ENCODE measurements at regions not wholly inside any gene's neighbourhood (a gene's known extent, or its start where the extent isn't known, plus 50 kb on each side); places are given as distances from the start of the nearest gene placed in this dataset.

- H3K27ac ChIP-seq = no peak overlapping the region
These were observed 183.1 kb upstream of the IVNS1ABP start for GRCh38 chr1:185500001-185500626.

GRCh38 chr1:185498207-185498606 is 181.2 kb upstream of the IVNS1ABP start:
- 85% methylated on average over 2 of the region's 2 CpGs for WGBS (ENCODE audit: missing lambda C conversion rate)
- no peak overlapping the region for H3K4me2 ChIP-seq
- no peak for TF ChIP-seq RNF2 (IDR thresholded peaks at IDR 0.05; ENCODE audit: borderline replicate concordance, low read depth)
- TF ChIP-seq KDM5A (IDR thresholded peaks at IDR 0.05) = no peak
- TF ChIP-seq HOXB5 (CRISPR knock-in tag; IDR thresholded peaks at IDR 0.05) = no peak
- no peak for TF ChIP-seq USF2 (IDR thresholded peaks at IDR 0.05)
- no peak for TF ChIP-seq CHD2 (IDR thresholded peaks at IDR 0.05; ENCODE audit: low read length, partially characterized antibody)
- TF ChIP-seq RAD21 (conservative IDR thresholded peaks at IDR 0.05 in 1 of 2, IDR thresholded peaks at IDR 0.05 in 1 of 2) = no peak
- no peak for TF ChIP-seq RARB (CRISPR knock-in tag; IDR thresholded peaks at IDR 0.05)
- no peak for TF ChIP-seq ELK1 (IDR thresholded peaks at IDR 0.05; ENCODE audit: low read depth, low read length)
- no peak for TF ChIP-seq CEBPB (IDR thresholded peaks at IDR 0.05)
- TF ChIP-seq HOXA7 (CRISPR knock-in tag; IDR thresholded peaks at IDR 0.05) = no peak
- no peak for TF ChIP-seq REST (IDR thresholded peaks at IDR 0.05)
- TF ChIP-seq FOXS1 (CRISPR knock-in tag; IDR thresholded peaks at IDR 0.05) = no peak
- no peak for TF ChIP-seq MYC (IDR thresholded peaks at IDR 0.05; ENCODE audit: borderline replicate concordance, low read length)
- no peak for TF ChIP-seq TP53 (CRISPR knock-in tag; IDR thresholded peaks at IDR 0.05)
- TF ChIP-seq EHMT2 (IDR thresholded peaks at IDR 0.05; ENCODE audit: low read depth) = no peak
- no peak for TF ChIP-seq SMC3 (IDR thresholded peaks at IDR 0.05)
- no peak for TF ChIP-seq MAZ (IDR thresholded peaks at IDR 0.05; ENCODE audit: borderline replicate concordance, low read depth, low read length)
- TF ChIP-seq HEYL (CRISPR knock-in tag; IDR thresholded peaks at IDR 0.05) = no peak
- no peak for TF ChIP-seq CTCF (IDR thresholded peaks at IDR 0.05)
- TF ChIP-seq TFCP2L1 (CRISPR knock-in tag; IDR thresholded peaks at IDR 0.05) = no peak
- ATAC-seq (no peak), DNase-seq (ENCODE audit: low read depth in 1 of 2, low spot score in 1 of 2) (no peak), FAIRE-seq (no peak)
- CTCF ChIA-PET = interaction anchor here (0.9 kb wide), 1 partner anchor 9 kb away, joined by 3 read pairs; no protein-coding TSS in a partner anchor
- no peaks in the 10 kb centered on the region for H3K4me1 ChIP-seq
- H3K9me3 ChIP-seq = no peaks in the 10 kb centered on the region
- POLR2A ChIA-PET = no interaction called here
- no peak overlapping the region for H3K27ac ChIP-seq
- H3K4me3 ChIP-seq = no peak overlapping the region

More at GRCh38 chr1:185500001-185500626, 183.1 kb upstream of the IVNS1ABP start:
- DNase-seq (ENCODE audit: low read depth in 1 of 2, low spot score in 1 of 2) = no peak
- ATAC-seq = no peak
- 46% methylated on average over 4 of the region's 4 CpGs for WGBS (ENCODE audit: missing lambda C conversion rate)
- H3K4me3 ChIP-seq = no peak overlapping the region
- no peak for FAIRE-seq
- POLR2A ChIA-PET = interaction anchor here (0.6 kb wide), 1 partner anchor 60 kb away, joined by 6 read pairs; no protein-coding TSS in a partner anchor
- no peak for TF ChIP-seq RNF2 (IDR thresholded peaks at IDR 0.05; ENCODE audit: borderline replicate concordance, low read depth)
- no peak for TF ChIP-seq FOSL2 (IDR thresholded peaks at IDR 0.05)
- peak; percentile 24; the same call in 1 of the 2 replicates for TF ChIP-seq FOSL2 (CRISPR knock-in tag; IDR thresholded peaks at IDR 0.05)
- CTCF ChIA-PET = interaction anchor here (0.9 to 1.0 kb wide), 2 partner anchors 60 to 65 kb away, joined by 3 read pairs; no protein-coding TSS in a partner anchor
- no peaks in the 10 kb centered on the region for H3K9me3 ChIP-seq
- H3K4me1 ChIP-seq = no peaks in the 10 kb centered on the region
- H3K4me2 ChIP-seq = no peak overlapping the region
